HG02763 (cell line): ENCODE measurements at regions not wholly inside any gene's neighbourhood (a gene's known extent, or its start where the extent isn't known, plus 50 kb on each side); places are given as distances from the start of the nearest gene placed in this dataset.

Experiments used
- ATAC-seq: cut with Tn5 transposase; IDR thresholded peaks from one replicate; pipeline ENCODE4 v1.9.1; 2021; ENCODE audit warnings: mild to moderate bottlenecking, moderate library complexity; ENCODE audit not compliant: unreplicated experiment

DNA sequence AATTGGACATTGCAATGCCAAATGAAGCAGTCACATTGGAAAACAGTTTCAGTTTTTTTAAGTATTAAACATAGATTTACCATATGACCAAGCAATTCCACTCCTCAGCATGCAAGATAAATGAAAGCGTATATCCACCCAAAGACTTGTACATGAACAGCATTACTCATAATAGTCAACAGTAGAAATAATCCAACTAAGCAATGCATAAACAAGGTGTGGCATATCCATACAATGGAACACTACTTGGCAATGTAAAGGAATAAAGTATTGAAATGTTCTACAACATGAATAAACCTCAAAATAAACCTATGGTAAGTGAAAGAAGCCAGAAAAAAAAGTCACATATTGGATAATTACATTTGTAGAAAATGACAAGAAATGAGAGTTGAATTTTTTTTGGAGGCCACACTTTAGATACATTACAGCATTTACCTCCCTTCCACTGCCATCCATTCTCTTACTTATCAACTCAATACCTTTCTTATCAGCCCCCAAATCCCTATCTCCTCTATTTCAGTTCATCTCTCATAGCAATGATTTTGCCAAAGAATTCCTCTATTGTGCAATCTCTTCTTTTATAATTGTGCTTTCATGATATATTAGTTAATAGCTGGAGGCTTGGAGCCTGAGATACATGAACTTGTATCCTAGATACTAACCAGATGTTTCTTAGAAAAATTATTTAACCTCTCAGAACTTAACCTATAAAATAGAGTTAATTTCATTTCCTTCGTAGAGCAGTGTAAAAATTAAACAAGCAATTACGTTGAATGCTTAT is 414.2 kb upstream of the C1orf87 start:
- ATAC-seq, result no peak

DNA sequence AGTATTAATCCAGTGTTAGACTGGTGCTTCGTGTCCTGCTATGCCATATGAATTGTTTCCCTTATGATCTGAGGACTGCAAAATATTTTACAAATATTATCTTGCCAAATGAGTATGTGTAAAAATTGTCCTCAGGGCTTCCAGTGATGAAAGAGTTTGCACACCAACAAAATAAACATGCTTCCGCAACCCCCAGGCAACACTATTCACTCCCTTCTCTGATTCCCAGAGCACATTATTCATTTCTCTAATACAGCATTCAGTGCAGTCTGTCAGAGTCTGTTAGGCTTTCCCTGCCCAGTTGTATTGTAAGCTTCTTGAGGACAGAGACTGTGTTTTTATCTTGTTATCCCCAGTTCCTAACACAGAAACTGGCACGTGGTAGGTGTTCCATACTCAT is 409.9 kb upstream of the C1orf87 start:
- ATAC-seq, result no peak

DNA sequence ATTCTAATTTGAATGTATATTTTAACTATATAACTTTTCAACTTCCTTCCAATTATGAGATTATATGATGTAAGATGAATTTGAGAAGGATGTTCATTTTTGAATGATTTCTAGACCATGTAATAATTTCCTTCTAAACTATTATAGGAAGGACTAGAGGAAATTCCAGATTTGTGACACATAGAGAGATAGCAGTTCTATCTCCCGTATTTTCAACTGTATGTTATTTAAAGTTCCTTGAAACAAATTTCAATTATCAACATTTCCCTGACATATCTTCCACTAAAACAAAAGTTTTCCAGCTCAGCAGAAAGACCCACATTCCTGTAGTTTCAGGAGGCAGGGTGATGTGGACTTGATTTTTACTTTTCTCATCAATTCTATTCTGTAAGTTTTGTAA is 396.7 kb upstream of the C1orf87 start:
- no peak for ATAC-seq

GRCh38 chr1:60463786-60464185 is 390.2 kb upstream of the C1orf87 start:
- no peak for ATAC-seq

DNA sequence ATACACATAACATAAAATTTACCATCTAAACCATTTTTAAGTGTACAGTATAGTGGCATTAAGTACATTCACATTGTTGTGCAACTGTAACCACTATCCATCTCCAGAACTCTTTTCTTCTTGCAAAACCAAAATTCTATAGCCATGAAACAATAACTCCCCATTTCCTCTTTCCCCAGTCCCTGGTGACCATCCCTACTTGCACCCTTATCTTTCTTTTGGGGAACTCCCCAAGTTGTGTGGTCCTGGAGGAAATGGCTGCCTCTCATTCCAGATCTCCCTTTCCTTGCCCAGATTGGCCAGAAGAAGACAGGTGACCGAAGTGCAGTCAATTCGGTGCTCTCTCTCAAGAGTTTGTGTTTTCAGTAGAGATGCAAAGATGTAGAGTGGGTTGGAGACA is 389.6 kb upstream of the C1orf87 start:
- ATAC-seq, result no peak

DNA sequence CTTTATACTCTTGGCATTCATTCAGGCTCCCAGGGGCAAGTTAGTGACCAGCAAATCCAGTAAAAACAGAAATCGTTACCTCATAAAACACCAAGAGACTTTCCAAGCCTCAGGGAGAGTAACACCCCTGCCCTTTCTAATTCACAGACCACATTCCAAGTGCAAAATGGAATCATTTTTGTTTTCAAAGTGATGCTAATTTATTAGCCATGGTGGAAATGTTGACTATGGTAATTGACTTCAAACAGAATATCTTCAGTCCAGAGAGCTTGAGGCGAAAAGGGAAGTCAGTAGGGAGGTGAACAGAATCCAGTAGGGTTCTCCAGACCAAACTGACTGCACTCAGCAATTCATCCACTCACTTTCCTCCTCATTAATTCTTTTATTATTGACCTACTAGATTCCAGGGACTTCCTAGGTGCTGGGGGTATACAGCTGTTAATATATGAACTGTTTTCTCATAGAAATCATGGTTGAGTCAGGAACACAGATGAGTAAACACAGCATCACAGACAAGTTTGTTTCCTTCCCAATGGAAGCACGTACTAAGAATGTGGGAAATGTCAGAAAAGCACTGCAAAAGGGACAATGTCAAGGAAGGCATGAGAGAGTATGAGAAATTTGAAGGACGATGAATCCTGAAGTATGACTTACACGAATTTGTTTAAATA is 388.5 kb upstream of the C1orf87 start:
- no peak for ATAC-seq

- ATAC-seq, result no peak
Observed at GRCh38 chr1:60458111-60458510, 384.5 kb upstream of the C1orf87 start.

DNA sequence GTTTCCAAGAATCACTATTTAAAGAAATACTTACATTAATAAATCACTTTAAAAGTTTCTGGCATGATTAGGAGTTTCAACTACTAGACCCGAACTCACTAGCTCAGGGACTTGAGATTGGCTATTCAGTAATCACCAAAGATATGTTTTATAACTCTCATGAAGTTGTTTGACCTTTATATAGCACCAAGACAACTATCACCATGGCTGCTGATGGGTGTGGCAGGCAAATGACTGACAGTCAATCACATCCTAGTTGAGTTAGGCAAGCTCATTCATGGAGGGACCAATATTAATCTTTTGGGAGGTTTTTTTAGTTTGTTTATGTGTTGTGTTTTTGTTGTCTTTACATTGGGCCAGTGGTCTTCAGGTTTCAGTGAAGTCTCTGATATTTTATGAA is 376.3 kb upstream of the C1orf87 start:
- ATAC-seq, result no peak

GRCh38 chr1:60448850-60449249 is 375.3 kb upstream of the C1orf87 start:
- no peak for ATAC-seq

DNA sequence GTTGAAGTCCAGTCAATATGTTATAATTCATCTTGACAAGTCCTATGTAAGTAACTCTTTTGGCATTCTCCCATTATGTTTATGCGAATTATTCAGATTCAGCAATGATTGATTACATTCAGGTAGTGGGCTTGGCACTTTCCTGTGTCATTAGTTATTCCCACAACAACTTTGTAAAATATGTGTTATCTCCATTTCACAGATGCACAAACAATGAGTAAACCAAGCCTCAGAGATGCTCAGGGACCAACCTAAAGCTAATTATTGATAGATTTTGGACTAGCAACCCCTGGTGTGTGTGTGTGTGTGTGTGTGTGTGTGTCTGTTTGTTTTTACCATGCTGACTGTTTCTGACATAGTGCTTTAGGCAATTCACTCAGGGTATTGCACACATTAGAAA is 371.1 kb upstream of the C1orf87 start:
- ATAC-seq, result no peak

GRCh38 chr1:60436186-60436585 is 362.6 kb upstream of the C1orf87 start:
- ATAC-seq, result no peak

DNA sequence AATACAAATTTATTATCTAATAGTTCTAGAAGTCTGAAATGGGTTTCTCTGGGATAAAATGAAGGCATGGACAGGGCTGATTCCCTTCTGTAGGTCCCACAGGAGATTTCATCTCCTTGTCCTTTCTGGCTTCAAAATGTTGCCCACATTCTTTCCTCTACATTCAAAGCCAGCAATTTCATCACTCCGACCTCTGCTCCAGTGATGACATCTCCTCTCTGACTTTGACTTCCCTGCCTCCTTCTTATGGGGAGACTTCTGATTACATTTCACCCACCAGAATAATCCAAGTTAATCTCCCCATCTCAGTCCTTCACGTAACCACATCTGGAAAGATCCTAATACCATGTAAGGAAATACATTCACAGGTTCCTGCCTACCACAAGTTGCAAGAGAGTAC is 358.0 kb upstream of the C1orf87 start:
- ATAC-seq, result no peak

DNA sequence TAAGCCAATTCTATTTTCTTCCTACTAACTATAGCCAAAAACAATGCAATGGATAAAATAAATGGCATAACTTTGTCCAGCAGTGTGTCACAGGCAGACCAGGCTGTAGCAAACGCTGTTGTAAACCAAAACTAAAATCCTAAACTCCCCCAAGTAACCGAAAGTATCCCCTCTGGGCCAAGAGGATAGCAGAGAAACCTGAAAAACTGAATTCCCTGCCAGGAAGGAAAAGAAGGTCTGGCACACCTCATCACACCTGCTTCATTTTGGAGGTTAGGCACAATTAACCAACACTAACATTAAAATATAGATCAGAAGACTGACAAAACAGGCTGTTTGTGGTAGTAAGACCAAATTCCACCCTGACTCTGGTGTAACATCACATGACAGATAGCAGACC is 356.8 kb upstream of the C1orf87 start:
- ATAC-seq, result no peak

- ATAC-seq, result no peak
Observed at GRCh38 chr1:60428127-60428526, 354.6 kb upstream of the C1orf87 start.

DNA sequence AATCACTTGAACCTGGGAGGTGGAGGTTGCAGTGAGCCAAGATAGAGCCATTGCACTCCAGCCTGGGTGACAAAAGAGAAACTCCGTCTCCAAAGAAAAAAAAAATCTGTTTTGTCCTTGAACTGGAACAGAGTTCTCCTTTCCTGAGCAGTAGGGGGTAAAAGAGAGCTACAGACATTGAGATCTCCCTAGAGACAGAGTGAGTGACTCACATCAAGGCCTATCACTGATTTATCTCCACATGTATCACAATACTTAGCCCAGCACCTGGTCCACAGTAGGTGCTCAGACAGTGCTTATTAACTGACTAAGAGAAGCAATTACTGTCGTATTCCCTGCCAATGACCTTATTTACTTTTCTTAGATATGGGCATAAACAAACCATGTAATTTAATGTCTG is 354.1 kb upstream of the C1orf87 start:
- ATAC-seq, result no peak

DNA sequence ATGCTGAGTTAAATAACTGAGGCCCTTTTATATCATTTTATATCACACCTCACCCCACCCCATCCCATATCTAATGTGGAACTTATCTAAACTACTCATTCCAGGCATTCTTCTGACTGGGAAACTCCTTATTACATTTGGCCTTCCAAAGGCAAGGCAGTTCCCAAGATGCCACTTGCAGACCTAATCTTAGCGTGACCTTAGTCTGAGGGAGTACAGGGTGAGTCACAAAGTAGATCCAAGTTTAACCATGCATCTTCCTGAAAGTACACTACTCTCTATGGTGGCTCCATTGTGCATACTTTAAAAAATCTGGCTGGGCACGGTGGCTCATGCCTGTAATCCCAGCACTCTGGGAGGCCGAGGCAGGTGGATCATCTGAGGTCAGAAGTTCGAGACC is 353.6 kb upstream of the C1orf87 start:
- ATAC-seq, result no peak

DNA sequence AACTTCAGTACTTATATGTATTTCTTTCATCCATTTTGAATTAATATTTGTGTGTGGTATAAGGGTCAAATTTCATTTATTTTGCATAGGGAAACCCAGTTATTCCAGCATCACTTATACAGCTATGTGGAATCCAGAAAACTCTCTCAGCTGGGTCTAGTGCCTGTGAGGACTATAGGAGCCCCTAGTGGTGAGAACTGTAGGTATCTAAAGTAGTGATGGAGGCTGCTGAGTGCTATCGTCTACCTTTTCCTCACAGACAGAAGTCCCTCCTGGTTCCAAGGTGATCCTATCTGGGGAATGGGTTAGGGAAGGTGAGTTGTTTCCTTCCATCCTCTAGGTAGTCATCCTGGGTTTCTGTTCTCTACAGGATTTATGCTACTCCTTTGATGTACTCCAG is 352.0 kb upstream of the C1orf87 start:
- no peak for ATAC-seq

DNA sequence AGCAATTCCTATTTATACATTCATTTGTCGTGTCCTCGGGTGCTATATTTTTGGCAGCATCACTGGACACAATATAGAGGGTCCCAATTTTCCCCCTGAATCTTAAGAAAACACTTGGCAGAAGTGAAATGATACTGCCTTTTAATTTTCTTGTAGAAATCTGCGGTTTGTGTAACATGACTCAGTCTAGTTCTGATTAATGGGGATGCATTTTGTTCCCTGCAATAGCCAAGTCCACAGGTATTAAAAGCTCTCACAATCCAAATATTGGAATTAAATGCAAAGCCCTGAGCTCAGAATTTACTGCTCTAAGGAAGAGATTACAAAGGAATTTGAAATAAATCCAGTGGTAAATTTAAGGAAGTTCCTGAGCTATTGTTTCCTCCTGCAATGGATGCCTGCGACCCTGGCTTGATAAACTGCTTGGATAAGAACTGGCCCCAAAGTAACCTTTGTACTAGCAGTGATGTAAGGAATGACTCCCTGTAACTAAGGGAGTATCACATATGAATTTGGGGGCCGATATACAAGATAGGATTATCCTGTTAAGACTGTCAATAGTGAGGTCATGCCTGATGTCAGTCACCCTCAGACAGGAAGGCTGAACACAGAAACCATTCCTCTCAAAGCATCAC is 349.7 kb upstream of the C1orf87 start:
- no peak for ATAC-seq

DNA sequence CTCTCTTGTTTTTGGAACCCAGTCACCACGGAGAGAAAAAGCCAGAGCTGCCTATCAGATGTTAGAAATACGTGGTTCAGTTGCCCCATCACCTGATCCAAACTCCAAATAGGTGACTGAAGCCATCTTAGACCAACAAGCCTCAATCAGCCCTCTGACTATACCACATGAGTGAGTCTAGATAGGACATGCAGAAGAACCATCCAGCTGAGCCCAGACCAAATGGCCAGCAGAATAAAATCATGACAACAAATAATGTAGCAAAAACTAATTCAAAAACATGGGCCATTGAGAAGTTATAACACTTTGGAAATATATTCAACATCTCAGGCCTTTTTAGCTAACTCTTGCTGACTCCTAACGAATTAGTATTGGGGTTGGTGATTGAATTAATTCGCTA is 348.4 kb upstream of the C1orf87 start:
- no peak for ATAC-seq

DNA sequence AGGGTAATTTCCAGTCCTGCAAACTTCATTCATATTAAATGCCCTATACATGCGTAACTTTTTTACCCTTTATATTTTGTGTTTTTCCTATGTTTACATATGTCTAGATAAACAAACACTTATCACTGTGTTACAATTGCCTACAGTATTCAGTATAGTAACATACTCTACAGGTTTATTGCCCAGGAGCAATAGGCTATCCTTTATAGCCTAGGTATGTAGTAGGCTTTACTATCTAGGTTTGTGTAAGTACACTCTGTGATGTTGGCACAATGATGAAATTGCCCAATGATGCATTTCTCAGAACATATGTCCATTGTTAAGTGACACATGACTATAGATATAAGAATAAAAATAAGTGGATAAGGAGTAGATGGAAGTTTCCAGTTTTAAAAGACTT is 345.5 kb upstream of the C1orf87 start:
- ATAC-seq, result no peak

DNA sequence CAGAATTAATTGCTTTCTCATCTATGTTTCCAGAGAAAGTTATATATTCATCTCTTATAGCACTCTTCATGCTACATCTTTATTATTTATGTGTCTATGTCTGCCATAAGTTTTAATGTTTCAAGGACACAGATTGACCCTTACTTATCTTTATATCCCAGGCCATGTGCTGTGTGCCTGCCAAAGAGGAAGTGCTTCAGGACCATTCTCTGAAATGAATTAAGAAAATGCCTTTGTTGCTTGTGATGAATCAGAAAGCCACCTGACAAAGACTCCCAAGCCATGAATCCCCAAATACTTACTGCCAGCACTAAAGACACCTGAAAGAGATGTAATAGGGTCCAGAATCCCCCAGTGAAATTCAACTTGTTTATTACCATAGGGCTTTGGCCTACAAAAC is 342.1 kb upstream of the C1orf87 start:
- ATAC-seq, result no peak

- ATAC-seq, result no peak
Observed at GRCh38 chr1:60413091-60413490, 339.5 kb upstream of the C1orf87 start.
